Left ventricle myocardium inferior (tissue), 1 donor: ENCODE measurements at regions not wholly inside any gene's neighbourhood (a gene's known extent, or its start where the extent isn't known, plus 50 kb on each side); places are given as distances from the start of the nearest gene placed in this dataset.

ENCODE experiments used
- DNase-seq: peaks from one replicate; pipeline ENCODE4 v3.0.0-alpha.2; 2020
- H3K27ac ChIP-seq: fragments of 200-600 bp; replicated peaks from 2 replicates; pipeline ENCODE4 v1.8.0; 2021
- H3K27me3 ChIP-seq: fragments of 200-600 bp; 2 replicates; pipeline ENCODE4 v1.8.0; 2021; ENCODE audit warnings: low read depth
- H3K36me3 ChIP-seq: fragments of 200-600 bp; 2 replicates; pipeline ENCODE4 v1.8.0; 2021
- H3K4me1 ChIP-seq: fragments of 200-600 bp; 2 replicates; pipeline ENCODE4 v1.8.0; 2021
- H3K4me3 ChIP-seq: fragments of 200-600 bp; 2 replicates; pipeline ENCODE4 v1.8.0; 2021; ENCODE audit warnings: mild to moderate bottlenecking, moderate library complexity
- H3K9me3 ChIP-seq: fragments of 200-600 bp; replicated peaks from 2 replicates; pipeline ENCODE4 v1.8.0; 2021
- CTCF ChIP-seq: fragments of 200-600 bp; IDR thresholded peaks from 2 replicates; pipeline ENCODE4 v1.8.0; 2021; ENCODE audit warnings: antibody characterized with exemption, mild to moderate bottlenecking, borderline replicate concordance
- intact Hi-C: fragments of 100-400 bp; cut with micrococcal nuclease; formaldehyde crosslinking; loops from one replicate; pipeline ENCODE4 v1.11.0; 2022
- donor health status: DM: no; HTN: yes; CAD: no; lungs with severe emphysema.

DNA sequence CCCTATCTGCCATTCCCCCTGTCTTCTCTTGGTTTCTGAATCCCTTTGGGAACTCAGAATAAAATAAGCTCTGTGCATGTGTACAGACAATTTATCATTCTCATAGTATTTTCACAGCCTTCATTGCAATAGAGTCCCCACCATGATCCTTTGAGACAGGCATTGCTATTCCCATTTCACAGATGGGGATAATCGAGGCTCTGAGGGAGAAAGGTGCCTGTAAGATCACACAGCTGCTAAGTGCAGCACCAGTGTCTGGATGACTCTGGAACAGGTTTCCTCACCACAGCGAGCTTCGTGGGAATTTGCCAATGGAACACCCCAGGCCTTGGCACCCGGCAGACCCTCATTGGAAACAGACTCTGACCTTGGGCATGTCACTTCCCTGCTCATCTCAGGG is 293.6 kb downstream of the NSG2 start:
- no peak for DNase-seq
- TF ChIP-seq CTCF = no peak
- no peaks in the 10 kb centered on the region for H3K9me3 ChIP-seq
- no peaks in the 10 kb centered on the region for H3K36me3 ChIP-seq
- H3K27ac ChIP-seq = no peak overlapping the region
- intact Hi-C loops = no loop called here
- no peak overlapping the region for H3K4me3 ChIP-seq
- H3K4me1 ChIP-seq = peaks cover 15% of the 10 kb centered on the region
- H3K27me3 ChIP-seq = peaks cover 39% of the 10 kb centered on the region

DNA sequence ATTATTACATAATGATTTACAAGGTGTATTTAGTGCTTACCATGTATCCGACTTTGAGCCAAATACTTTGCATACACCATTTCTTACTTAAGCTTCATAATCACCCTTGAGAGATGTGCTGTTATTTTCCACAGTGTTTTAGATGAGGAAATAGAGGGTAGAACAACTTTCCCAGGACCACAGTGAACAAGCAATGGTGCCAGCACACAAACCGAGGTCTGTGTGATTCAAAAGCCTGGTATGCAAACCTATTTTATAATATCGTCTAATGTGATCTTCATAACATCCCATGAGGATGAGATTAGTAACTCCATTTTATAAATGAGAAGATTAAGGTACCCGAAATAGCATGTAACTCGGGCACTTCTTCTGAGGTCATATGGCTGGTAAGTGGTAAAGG is 294.7 kb downstream of the NSG2 start:
- TF ChIP-seq CTCF = no peak
- Histone ChIP-seq H3K4me1 (peaks cover 15% of the 10 kb centered on the region), H3K27ac (no peak overlapping the region), H3K9me3 (peaks cover 3% of the 10 kb centered on the region), H3K27me3 (peaks cover 31% of the 10 kb centered on the region), H3K4me3 (no peak overlapping the region), H3K36me3 (no peaks in the 10 kb centered on the region)
- intact Hi-C loops = no loop called here
- no peak for DNase-seq

DNA sequence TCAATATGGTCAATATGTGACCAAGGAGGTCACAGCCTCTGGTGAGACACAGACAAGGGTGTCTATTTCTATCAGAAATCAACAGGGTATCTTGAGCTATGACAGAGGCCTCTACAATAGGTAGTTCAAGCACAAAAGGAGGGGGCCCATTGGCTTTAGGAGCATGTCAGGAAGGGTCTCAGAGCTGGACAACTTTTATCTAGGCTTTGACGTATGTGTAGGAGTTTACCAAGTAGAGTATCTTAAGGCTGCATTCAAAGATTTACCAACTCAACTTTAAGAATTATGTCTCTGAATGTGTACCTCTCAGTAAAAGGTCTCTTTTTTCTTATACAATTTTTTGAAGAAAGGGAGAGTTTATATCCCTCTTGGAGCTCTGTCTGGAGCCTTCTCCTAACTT is 297.2 kb downstream of the NSG2 start:
- TF ChIP-seq CTCF = no peak
- Histone ChIP-seq H3K36me3 (no peaks in the 10 kb centered on the region), H3K27ac (no peak overlapping the region), H3K4me1 (peaks cover 8% of the 10 kb centered on the region), H3K9me3 (peaks cover 4% of the 10 kb centered on the region), H3K27me3 (peaks cover 7% of the 10 kb centered on the region), H3K4me3 (no peak overlapping the region)
- no peak for DNase-seq
- intact Hi-C loops = no loop called here

DNA sequence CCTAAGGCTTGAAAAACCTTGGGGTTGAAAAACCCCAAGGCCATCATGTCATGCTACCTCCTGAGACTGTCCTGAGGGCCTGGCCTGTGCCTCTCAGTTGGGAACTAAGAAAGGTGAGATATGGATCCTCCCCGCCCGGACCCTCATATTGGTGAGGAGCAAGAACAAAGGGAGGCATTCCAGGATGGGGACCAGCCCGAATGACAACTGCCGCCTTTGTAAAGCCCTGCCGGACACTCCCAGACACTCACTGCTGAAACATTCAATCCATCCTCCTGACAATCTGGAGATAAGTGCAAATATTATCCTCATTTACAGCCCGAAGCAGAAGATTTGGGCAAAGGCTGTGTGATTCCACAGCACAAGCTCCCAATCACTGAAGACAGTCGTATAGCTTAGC is 298.3 kb downstream of the NSG2 start:
- Histone ChIP-seq H3K27ac (no peak overlapping the region), H3K4me3 (no peak overlapping the region), H3K27me3 (peaks cover 5% of the 10 kb centered on the region), H3K4me1 (peaks cover 4% of the 10 kb centered on the region), H3K36me3 (no peaks in the 10 kb centered on the region), H3K9me3 (peaks cover 4% of the 10 kb centered on the region)
- intact Hi-C loops = no loop called here
- DNase-seq = no peak
- no peak for TF ChIP-seq CTCF

DNA sequence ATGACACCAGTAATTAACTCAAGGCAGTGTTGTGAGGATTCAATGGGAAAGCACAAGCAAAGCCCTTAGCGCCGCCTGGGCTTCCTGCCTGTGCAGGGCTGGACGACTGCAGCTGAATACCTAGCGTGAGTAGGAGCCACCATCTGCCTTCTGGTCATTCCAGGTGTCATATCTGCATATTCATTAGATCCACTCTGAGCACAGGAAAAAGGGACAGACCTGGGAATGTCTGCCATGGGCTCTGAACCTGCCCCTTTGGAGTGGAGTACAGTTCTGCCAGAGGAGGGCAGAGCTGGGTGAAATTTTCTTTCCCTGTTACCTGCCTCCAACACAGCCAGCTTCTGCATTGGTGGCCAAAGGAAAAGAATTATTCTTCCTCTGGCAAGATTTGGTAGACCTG is 298.8 kb downstream of the NSG2 start:
- Histone ChIP-seq H3K36me3 (no peaks in the 10 kb centered on the region), H3K27me3 (peaks cover 5% of the 10 kb centered on the region), H3K4me1 (peaks cover 9% of the 10 kb centered on the region), H3K27ac (no peak overlapping the region), H3K9me3 (peaks cover 4% of the 10 kb centered on the region), H3K4me3 (no peak overlapping the region)
- no peak for DNase-seq
- intact Hi-C loops = no loop called here
- no peak for TF ChIP-seq CTCF

- no peaks in the 10 kb centered on the region for H3K36me3 ChIP-seq
- DNase-seq = no peak
- TF ChIP-seq CTCF = no peak
- H3K27ac ChIP-seq = no peak overlapping the region
- intact Hi-C loops = no loop called here
- H3K27me3 ChIP-seq = peaks cover 9% of the 10 kb centered on the region
- H3K4me1 ChIP-seq = peaks cover 9% of the 10 kb centered on the region
- H3K4me3 ChIP-seq = no peak overlapping the region
- H3K9me3 ChIP-seq = peaks cover 4% of the 10 kb centered on the region
Observed at GRCh38 chr5:174347183-174347582, 301.7 kb downstream of the NSG2 start.
